H9 (cell line): ENCODE measurements at regions not wholly inside any gene's neighbourhood (a gene's known extent, or its start where the extent isn't known, plus 50 kb on each side); places are given as distances from the start of the nearest gene placed in this dataset.

ENCODE experiments used
- DNase-seq: peaks from one replicate; pipeline ENCODE4 v3.0.0-alpha.2; 2017
- H2AFZ ChIP-seq: one replicate; pipeline ENCODE4 v1.6.1; 2013; ENCODE audit warnings: mild to moderate bottlenecking, low read length, control low read depth, moderate library complexity
- H2AK5ac ChIP-seq: 2 replicates; pipeline ENCODE4 v1.6.1; 2013; ENCODE audit warnings: low read length, control low read depth, mixed read lengths; ENCODE audit not compliant: insufficient read length
- H2BK120ac ChIP-seq: one replicate; pipeline ENCODE4 v1.6.1; 2013; ENCODE audit warnings: low read depth, mild to moderate bottlenecking, low read length, control low read depth, inconsistent platforms; ENCODE audit not compliant: poor library complexity, severe bottlenecking
- H2BK12ac ChIP-seq: 2 replicates; pipeline ENCODE4 v1.6.1; 2013; ENCODE audit warnings: low read length, control low read depth, mixed read lengths, low read depth; ENCODE audit not compliant: insufficient read length
- H2BK15ac ChIP-seq: 2 replicates; pipeline ENCODE4 v1.6.1; 2013; ENCODE audit warnings: low read depth, low read length, control low read depth
- H2BK20ac ChIP-seq: one replicate; pipeline ENCODE4 v1.6.1; 2013; ENCODE audit warnings: low read depth, mild to moderate bottlenecking, low read length, control low read depth, inconsistent platforms; ENCODE audit not compliant: poor library complexity, severe bottlenecking
- H2BK5ac ChIP-seq: 2 replicates; pipeline ENCODE4 v1.6.1; 2013; ENCODE audit warnings: low read length, control low read depth, mixed read lengths; ENCODE audit not compliant: insufficient read length
- H3K14ac ChIP-seq: 2 replicates; pipeline ENCODE4 v1.6.1; 2013; ENCODE audit warnings: low read length, control low read depth; ENCODE audit not compliant: insufficient read depth
- H3K18ac ChIP-seq: 2 replicates; pipeline ENCODE4 v1.6.1; 2013; ENCODE audit warnings: low read depth, mild to moderate bottlenecking, mixed read lengths, low read length, control low read depth; ENCODE audit not compliant: insufficient read length
- H3K23ac ChIP-seq: 2 replicates; pipeline ENCODE4 v1.6.1; 2013; ENCODE audit warnings: low read length, control low read depth, mixed read lengths, low read depth; ENCODE audit not compliant: insufficient read length
- H3K23me2 ChIP-seq: 2 replicates; pipeline ENCODE4 v1.6.1; 2013; ENCODE audit warnings: low read depth, mild to moderate bottlenecking, mixed read lengths, low read length, control low read depth; ENCODE audit not compliant: insufficient read length, poor library complexity, severe bottlenecking
- H3K27ac ChIP-seq: 2 replicates; pipeline ENCODE4 v1.5.1; 2013; ENCODE audit warnings: low read length, control low read depth, mixed read lengths, low read depth; ENCODE audit not compliant: insufficient read length
- H3K27me3 ChIP-seq: 2 replicates; pipeline ENCODE4 v1.6.1; 2013; ENCODE audit warnings: low read length, control low read depth, inconsistent platforms; ENCODE audit not compliant: insufficient read depth
- H3K4ac ChIP-seq: 2 replicates; pipeline ENCODE4 v1.6.1; 2013; ENCODE audit warnings: low read depth, mild to moderate bottlenecking, control low read depth, inconsistent platforms, low read length, moderate library complexity
- H3K4me1 ChIP-seq: 2 replicates; pipeline ENCODE4 v1.6.1; 2013; ENCODE audit warnings: low read length, control low read depth, inconsistent platforms; ENCODE audit not compliant: insufficient read depth
- H3K4me2 ChIP-seq: 2 replicates; pipeline ENCODE4 v1.6.1; 2013; ENCODE audit warnings: low read length, control low read depth, mixed read lengths; ENCODE audit not compliant: insufficient read length, insufficient read depth
- H3K56ac ChIP-seq: 2 replicates; pipeline ENCODE4 v1.6.1; 2013; ENCODE audit warnings: low read depth, mild to moderate bottlenecking, mixed read lengths, low read length, control low read depth; ENCODE audit not compliant: insufficient read length
- H3K79me1 ChIP-seq: 2 replicates; pipeline ENCODE4 v1.6.1; 2013; ENCODE audit warnings: low read depth, mild to moderate bottlenecking, moderate library complexity, low read length, control low read depth, inconsistent platforms; ENCODE audit not compliant: insufficient read depth, poor library complexity, severe bottlenecking
- H3K79me2 ChIP-seq: 2 replicates; pipeline ENCODE4 v1.6.1; 2013; ENCODE audit warnings: low read length, control low read depth, inconsistent platforms; ENCODE audit not compliant: insufficient read depth
- H3K9ac ChIP-seq: 2 replicates; pipeline ENCODE4 v1.6.1; 2013; ENCODE audit warnings: low read length, control low read depth, mixed read lengths; ENCODE audit not compliant: insufficient read length; ENCODE audit errors: extremely low read depth
- H3K9me3 ChIP-seq: one replicate; pipeline ENCODE4 v1.6.1; 2013; ENCODE audit warnings: low read depth, low read length, inconsistent platforms; ENCODE audit not compliant: control insufficient read depth
- H3T11ph ChIP-seq: one replicate; pipeline ENCODE4 v1.6.1; 2013; ENCODE audit warnings: mild to moderate bottlenecking, low read length, control low read depth, inconsistent platforms
- H4K20me1 ChIP-seq: one replicate; pipeline ENCODE4 v1.6.1; 2013; ENCODE audit not compliant: control insufficient read depth, insufficient read length, insufficient read depth
- H4K5ac ChIP-seq: 2 replicates; pipeline ENCODE4 v1.6.1; 2013; ENCODE audit warnings: low read depth, mild to moderate bottlenecking, mixed read lengths, low read length, control low read depth; ENCODE audit not compliant: insufficient read length
- H4K8ac ChIP-seq: replicated peaks from 2 replicates; pipeline ENCODE4 v1.6.1; 2013; ENCODE audit warnings: low read length, control low read depth, mixed read lengths, low read depth; ENCODE audit not compliant: insufficient read length
- H4K91ac ChIP-seq: 2 replicates; pipeline ENCODE4 v1.6.1; 2013; ENCODE audit warnings: low read depth, mild to moderate bottlenecking, moderate library complexity, mixed read lengths, low read length, control low read depth; ENCODE audit not compliant: insufficient read length
- H3K27ac Mint-ChIP-seq, 3 experiments: 2 replicates in 2 of 3; 3 replicates in 1 of 3; pipeline ENCODE4 v1.8.0; 2020 to 2021; ENCODE audit warnings: mixed read lengths in 3 of 3, mild to moderate bottlenecking in 1 of 3, moderate library complexity in 1 of 3
- H3K27me3 Mint-ChIP-seq: 2 replicates; pipeline ENCODE4 v1.8.0; 2021; ENCODE audit warnings: low read depth, mild to moderate bottlenecking, moderate library complexity, mixed read lengths
- H3K36me3 Mint-ChIP-seq, 3 experiments: 2 replicates in 2 of 3; 3 replicates in 1 of 3; pipeline ENCODE4 v1.8.0; 2020 to 2021; ENCODE audit warnings: low read depth in 3 of 3, mixed read lengths in 3 of 3; ENCODE audit not compliant: insufficient read depth in 1 of 3
- H3K4me1 Mint-ChIP-seq, 2 experiments: 2 replicates each; pipeline ENCODE4 v1.8.0; 2020; ENCODE audit warnings: mixed read lengths in 2 of 2
- H3K4me3 Mint-ChIP-seq, 2 experiments: 2 replicates in 1 of 2; 3 replicates in 1 of 2; pipeline ENCODE4 v1.8.0; 2020 to 2021; ENCODE audit warnings: mild to moderate bottlenecking in 2 of 2, mixed read lengths in 2 of 2, moderate library complexity in 1 of 2
- H3K9me3 Mint-ChIP-seq, 2 experiments: 2 replicates in 1 of 2; 3 replicates in 1 of 2; pipeline ENCODE4 v1.8.0; 2020; ENCODE audit warnings: mild to moderate bottlenecking in 2 of 2, mixed read lengths in 2 of 2, moderate library complexity in 1 of 2
- WGBS: extraction: QIAGEN DNeasy Blood & Tissue Kit; methylation state at CpG from one replicate; pipeline ENCODE4 v1.1.7; 2013; ENCODE audit warnings: missing lambda C conversion rate, low lambda C conversion rate, mixed read lengths; ENCODE audit not compliant: insufficient read length; ENCODE audit errors: extremely low coverage; 5-methylcytosine and 5-hydroxymethylcytosine counted together
- TF ChIP-seq, protein P1 (sequence below): fragments of 200-600 bp; sonication (generic); conservative IDR thresholded peaks from 3 replicates; pipeline ENCODE4 v1.8.0; 2021; ENCODE audit warnings: antibody characterized with exemption, mild to moderate bottlenecking

DNA sequence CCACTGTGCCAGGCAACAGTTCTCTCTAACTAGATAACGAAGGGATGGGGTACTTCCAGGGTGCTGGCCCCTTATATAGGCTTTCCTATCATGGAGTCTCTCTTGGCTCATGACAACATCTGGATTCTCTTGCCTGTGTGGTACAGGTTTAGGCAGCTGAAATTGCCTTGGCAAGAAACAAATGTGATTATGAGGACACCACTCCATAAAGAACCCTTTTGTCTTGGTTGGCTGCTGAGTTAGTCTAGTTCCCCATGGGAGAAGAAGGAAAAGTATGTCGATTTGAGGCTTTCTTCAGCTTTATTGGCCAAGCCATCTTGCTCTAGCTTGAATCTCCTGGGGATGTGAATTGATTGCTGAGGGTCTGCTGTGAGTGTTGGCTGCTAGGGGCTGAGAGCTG lies 76.3 kb upstream of the ZCCHC2 start:
- Histone ChIP-seq H3T11ph (no peak overlapping the region), H2BK12ac (no peak overlapping the region), H4K8ac (no peak overlapping the region), H2BK20ac (no peak overlapping the region), H3K79me1 (no peaks in the 10 kb centered on the region), H3K79me2 (no peaks in the 10 kb centered on the region), H3K27me3 (no peaks in the 10 kb centered on the region), H3K9ac (no peak overlapping the region), H3K14ac (no peak overlapping the region), H4K5ac (no peak overlapping the region), H4K20me1 (no peaks in the 10 kb centered on the region), H2BK5ac (no peak overlapping the region), H2BK120ac (no peak overlapping the region), H3K56ac (no peak overlapping the region), H2AK5ac (no peak overlapping the region), H3K9me3 (no peaks in the 10 kb centered on the region), H3K27ac (no peak overlapping the region), H4K91ac (no peak overlapping the region), H2AFZ (no peak overlapping the region), H2BK15ac (no peak overlapping the region), H3K4ac (no peak overlapping the region), H3K4me1 (peaks cover 5% of the 10 kb centered on the region; the same call in 1 of the 2 replicates), H3K23ac (no peak overlapping the region), H3K4me2 (no peak overlapping the region), H3K23me2 (no peaks in the 10 kb centered on the region), H3K18ac (no peak overlapping the region)
- DNase-seq, result no peak
- Mint-ChIP-seq H3K27ac (no peak overlapping the region), H3K4me3 (no peak overlapping the region), H3K4me1 (peaks cover 23 to 26% of the 10 kb centered on the region in 2 experiments), H3K27me3 (no peaks in the 10 kb centered on the region; the same call in 1 of the 2 replicates), H3K36me3 (peaks cover 0 to 4% (median 0%) of the 10 kb centered on the region in 3 experiments; a peak in 2 of 7 replicates), H3K9me3 (no peaks in the 10 kb centered on the region)
- TF ChIP-seq, protein P1, sequence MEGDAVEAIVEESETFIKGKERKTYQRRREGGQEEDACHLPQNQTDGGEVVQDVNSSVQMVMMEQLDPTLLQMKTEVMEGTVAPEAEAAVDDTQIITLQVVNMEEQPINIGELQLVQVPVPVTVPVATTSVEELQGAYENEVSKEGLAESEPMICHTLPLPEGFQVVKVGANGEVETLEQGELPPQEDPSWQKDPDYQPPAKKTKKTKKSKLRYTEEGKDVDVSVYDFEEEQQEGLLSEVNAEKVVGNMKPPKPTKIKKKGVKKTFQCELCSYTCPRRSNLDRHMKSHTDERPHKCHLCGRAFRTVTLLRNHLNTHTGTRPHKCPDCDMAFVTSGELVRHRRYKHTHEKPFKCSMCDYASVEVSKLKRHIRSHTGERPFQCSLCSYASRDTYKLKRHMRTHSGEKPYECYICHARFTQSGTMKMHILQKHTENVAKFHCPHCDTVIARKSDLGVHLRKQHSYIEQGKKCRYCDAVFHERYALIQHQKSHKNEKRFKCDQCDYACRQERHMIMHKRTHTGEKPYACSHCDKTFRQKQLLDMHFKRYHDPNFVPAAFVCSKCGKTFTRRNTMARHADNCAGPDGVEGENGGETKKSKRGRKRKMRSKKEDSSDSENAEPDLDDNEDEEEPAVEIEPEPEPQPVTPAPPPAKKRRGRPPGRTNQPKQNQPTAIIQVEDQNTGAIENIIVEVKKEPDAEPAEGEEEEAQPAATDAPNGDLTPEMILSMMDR, result no peak
- WGBS, result no CpG with 5 or more reads among the region's 2 CpGs
